ENCODE measurements at regions not wholly inside any gene's neighbourhood (a gene's known extent, or its start where the extent isn't known, plus 50 kb on each side); places are given as distances from the start of the nearest gene placed in this dataset.

GRCh38 chr9:2928411-2928810, 84.5 kb upstream of the PUM3 start:
- TF ChIP-seq CTCF (IDR thresholded peaks at IDR 0.05) (no peak), POLR2A (IDR thresholded peaks at IDR 0.05) (no peak)
